SK-N-SH (cell line): ENCODE measurements at regions not wholly inside any gene's neighbourhood (a gene's known extent, or its start where the extent isn't known, plus 50 kb on each side); places are given as distances from the start of the nearest gene placed in this dataset.

Experiments used
- CTCF ChIA-PET: fragments of 300-600, 350-600 bp; formaldehyde crosslinking; extraction: SDS; loops from one replicate; lab custom pipeline; 2021; lab: Yijun Ruan, JAX
- POLR2A ChIA-PET: fragments of 350-600 bp; sonication (Branson Sonifier 250); formaldehyde crosslinking; extraction: SDS; loops from one replicate; lab custom pipeline; 2020; ENCODE audit warnings: antibody characterized with exemption, inconsistent platforms; lab: Yijun Ruan, JAX
- DNase-seq: peaks from one replicate; pipeline ENCODE4 v3.0.0; 2012
- H2AFZ ChIP-seq: fragments of 200-600 bp; sonication (generic); 2 replicates; pipeline ENCODE4 v1.8.1; 2016; ENCODE audit warnings: antibody characterized with exemption, mild to moderate bottlenecking, low read depth
- H3F3A ChIP-seq: fragments of 200-600 bp; sonication (generic); replicated peaks from 2 replicates; pipeline ENCODE3; 2016; ENCODE audit warnings: antibody characterized with exemption, mild to moderate bottlenecking; ENCODE audit not compliant: insufficient read depth
- H3K27ac ChIP-seq, 2 experiments: fragments of 200-500 bp in 1 of 2; fragments of 200-600 bp in 1 of 2; sonication (Bioruptor generic) in 1 of 2; sonication (generic), shearing (Covaris generic) in 1 of 2; 2 replicates each; pipeline versions ENCODE4 v1.5.1 to v1.6.1; 2014 to 2016; ENCODE audit warnings: low read depth in 2 of 2, inconsistent platforms in 1 of 2, low read length in 1 of 2, mild to moderate bottlenecking in 1 of 2, mixed read lengths in 1 of 2
- H3K27me3 ChIP-seq: fragments of 200-600 bp; sonication (generic), shearing (Covaris generic); 2 replicates; pipeline ENCODE4 v1.6.1; 2016; ENCODE audit warnings: mixed run types; ENCODE audit not compliant: insufficient read depth
- H3K36me3 ChIP-seq, 2 experiments: fragments of 200-500 bp in 1 of 2; fragments of 200-600 bp in 1 of 2; sonication (Bioruptor generic) in 1 of 2; sonication (generic) in 1 of 2; replicated peaks in 1 of 2; 2 replicates each; pipeline versions ENCODE3 to v1.5.1; 2014 to 2016; ENCODE audit warnings: low read length in 1 of 2, mild to moderate bottlenecking in 1 of 2; ENCODE audit not compliant: insufficient read depth in 2 of 2, control insufficient read depth in 1 of 2
- H3K4me1 ChIP-seq, 2 experiments: fragments of 200-500 bp in 1 of 2; fragments of 200-600 bp in 1 of 2; sonication (Bioruptor generic) in 1 of 2; sonication (generic), shearing (Covaris generic) in 1 of 2; 2 replicates each; pipeline versions ENCODE4 v1.5.1 to v1.6.1; 2014 to 2016; ENCODE audit warnings: low read depth in 1 of 2, low read length in 1 of 2, mixed run types in 1 of 2; ENCODE audit not compliant: insufficient read depth in 2 of 2, control insufficient read depth in 1 of 2
- H3K4me2 ChIP-seq: fragments of 200-600 bp; sonication (generic), shearing (Covaris generic); 2 replicates; pipeline ENCODE4 v1.6.1; 2017; ENCODE audit warnings: mixed run types
- H3K4me3 ChIP-seq, 2 experiments: fragments of 200-500 bp in 1 of 2; fragments of 200-600 bp in 1 of 2; sonication (Bioruptor generic) in 1 of 2; sonication (generic), shearing (Covaris generic) in 1 of 2; 2 replicates each; pipeline versions ENCODE4 v1.5.1 to v1.8.1; 2014 to 2016; ENCODE audit warnings: low read depth in 2 of 2, inconsistent platforms in 1 of 2, low read length in 1 of 2, mild to moderate bottlenecking in 1 of 2, mixed read lengths in 1 of 2, moderate library complexity in 1 of 2
- H3K79me2 ChIP-seq: fragments of 200-600 bp; sonication (generic); 2 replicates; pipeline ENCODE4 v1.8.1; 2017; ENCODE audit warnings: mild to moderate bottlenecking; ENCODE audit not compliant: insufficient read depth
- H3K9ac ChIP-seq: fragments of 200-600 bp; sonication (generic); 2 replicates; pipeline ENCODE4 v1.6.1; 2017; ENCODE audit warnings: mixed run types
- H3K9me2 ChIP-seq: fragments of 200-600 bp; sonication (generic); 2 replicates; pipeline ENCODE4 v1.6.1; 2017; ENCODE audit warnings: mixed run types
- H3K9me3 ChIP-seq: fragments of 200-600 bp; sonication (generic); 2 replicates; pipeline ENCODE4 v1.6.1; 2017; ENCODE audit warnings: mixed run types, mild to moderate bottlenecking, moderate library complexity
- H4K20me1 ChIP-seq: fragments of 200-600 bp; sonication (generic); 2 replicates; pipeline ENCODE4 v1.6.1; 2017; ENCODE audit warnings: mild to moderate bottlenecking, mixed run types; ENCODE audit not compliant: insufficient read depth
- ELF1 ChIP-seq: IDR thresholded peaks from 2 replicates; pipeline ENCODE4 v1.4.0; 2012
- EZH2phosphoT487 ChIP-seq: fragments of 200-600 bp; sonication (generic); IDR thresholded peaks from 2 replicates; pipeline ENCODE4 v1.6.1; 2017; ENCODE audit warnings: low read depth, mixed run types, mild to moderate bottlenecking, antibody characterized with exemption, moderate library complexity, borderline replicate concordance
- FOXJ3 ChIP-seq: sonication (generic); formaldehyde crosslinking; IDR thresholded peaks from 2 replicates; pipeline ENCODE4 v1.5.1; 2020; ENCODE audit warnings: mild to moderate bottlenecking, missing genetic modification reagents
- GATA2 ChIP-seq: sonication (generic); formaldehyde crosslinking; IDR thresholded peaks from 2 replicates; pipeline ENCODE4 v1.5.0; 2020; ENCODE audit warnings: mild to moderate bottlenecking, missing genetic modification reagents
- JUND ChIP-seq: IDR thresholded peaks from 2 replicates; pipeline ENCODE4 v1.4.0; 2012
- MXI1 ChIP-seq: IDR thresholded peaks from 2 replicates; pipeline ENCODE4 v1.6.1; 2012; ENCODE audit warnings: mild to moderate bottlenecking, low read depth, low read length, improper control_type of control experiment
- POLR2AphosphoS5 ChIP-seq: IDR thresholded peaks from 2 replicates; pipeline ENCODE4 v1.6.1; 2012; ENCODE audit warnings: low read depth, low read length
- RFX5 ChIP-seq: IDR thresholded peaks from 2 replicates; pipeline ENCODE4 v1.6.1; 2012; ENCODE audit warnings: mild to moderate bottlenecking, improper control_type of control experiment, low read length
- SIN3A ChIP-seq: IDR thresholded peaks from 2 replicates; pipeline ENCODE4 v1.6.1; 2012; ENCODE audit warnings: low read depth, mild to moderate bottlenecking, low read length, moderate library complexity, borderline replicate concordance
- USF1 ChIP-seq: IDR thresholded peaks from 2 replicates; pipeline ENCODE4 v1.4.0; 2012; ENCODE audit warnings: low read depth, borderline replicate concordance
- USF2 ChIP-seq: fragments of 150-350 bp; IDR thresholded peaks from 2 replicates; pipeline ENCODE4 v1.6.1; 2017; ENCODE audit warnings: antibody characterized with exemption, low read length, low read depth, borderline replicate concordance
- YY1 ChIP-seq: IDR thresholded peaks from 2 replicates; pipeline ENCODE4 v1.4.0; 2012; ENCODE audit warnings: low read depth, mild to moderate bottlenecking
- ZBTB33 ChIP-seq: IDR thresholded peaks from 2 replicates; pipeline ENCODE4 v1.4.0; 2012; ENCODE audit warnings: low read depth, borderline replicate concordance
- WGBS: methylation state at CpG from one replicate; pipeline ENCODE4 v1.1.6; 2017; ENCODE audit warnings: low lambda C conversion rate; 5-methylcytosine and 5-hydroxymethylcytosine counted together

- H3K4me3 ChIP-seq = no peak overlapping the region; a peak in 1 of 4 replicates
- H3K9me2 ChIP-seq = no peaks in the 10 kb centered on the region
- no peak overlapping the region for H3K9ac ChIP-seq
- no peak overlapping the region for H3K4me2 ChIP-seq
- H3K9me3 ChIP-seq = no peaks in the 10 kb centered on the region
- no peaks in the 10 kb centered on the region for H3F3A ChIP-seq
- POLR2A ChIA-PET = no interaction called here
- TF ChIP-seq USF1 = peak; percentile 72; the same call in 1 of the 2 replicates
- TF ChIP-seq MXI1 = no peak
- no peak for TF ChIP-seq FOXJ3 (CRISPR knock-in tag)
- DNase-seq = no peak
- WGBS = 1% methylated on average over 3 of the region's 3 CpGs
- H3K79me2 ChIP-seq = no peaks in the 10 kb centered on the region
- CTCF ChIA-PET = no interaction called here
- no peaks in the 10 kb centered on the region for H3K4me1 ChIP-seq
- H4K20me1 ChIP-seq = no peaks in the 10 kb centered on the region
- H3K36me3 ChIP-seq = no peaks in the 10 kb centered on the region
- no peaks in the 10 kb centered on the region for H3K27me3 ChIP-seq
- no peak overlapping the region; the same call in 1 of the 2 replicates for H2AFZ ChIP-seq
- no peak overlapping the region for H3K27ac ChIP-seq
These were observed 280.6 kb downstream of the ARRDC4 start for GRCh38 chr15:98241032-98241554.

GRCh38 chr15:98257290-98257689 lies 296.8 kb downstream of the ARRDC4 start:
- no peaks in the 10 kb centered on the region for H3F3A ChIP-seq
- 0% methylated on average over 2 of the region's 2 CpGs for WGBS

More at GRCh38 chr15:98257290-98257689, 296.8 kb downstream of the ARRDC4 start:
- ChIA-PET CTCF (no interaction called here), POLR2A (no interaction called here)
- H3K4me2 ChIP-seq = no peak overlapping the region
- H3K9ac ChIP-seq = no peak overlapping the region
- TF ChIP-seq SIN3A = no peak
- TF ChIP-seq POLR2AphosphoS5 = no peak
- TF ChIP-seq EZH2phosphoT487 = no peak
- TF ChIP-seq YY1 = no peak
- no peak for TF ChIP-seq JUND
- no peak for TF ChIP-seq GATA2 (CRISPR knock-in tag)
- no peak for TF ChIP-seq RFX5
- no peak for TF ChIP-seq ZBTB33
- TF ChIP-seq ELF1 = no peak
- TF ChIP-seq USF2 = no peak
- TF ChIP-seq USF1 = no peak
- TF ChIP-seq MXI1 = no peak
- no peak for TF ChIP-seq FOXJ3 (CRISPR knock-in tag)
- H3K27ac ChIP-seq = no peak overlapping the region
- H3K79me2 ChIP-seq = no peaks in the 10 kb centered on the region
- H3K4me1 ChIP-seq = no peaks in the 10 kb centered on the region
- no peaks in the 10 kb centered on the region for H4K20me1 ChIP-seq
- H3K27me3 ChIP-seq = no peaks in the 10 kb centered on the region
- no peaks in the 10 kb centered on the region for H3K36me3 ChIP-seq
- H3K9me2 ChIP-seq = no peaks in the 10 kb centered on the region
- no peak for DNase-seq
- H2AFZ ChIP-seq = no peak overlapping the region
- no peak overlapping the region for H3K4me3 ChIP-seq
- H3K9me3 ChIP-seq = no peaks in the 10 kb centered on the region
